ENCODE measurements at regions not wholly inside any gene's neighbourhood (a gene's known extent, or its start where the extent isn't known, plus 50 kb on each side); places are given as distances from the start of the nearest gene placed in this dataset.

GRCh38 chr21:15272591-15272990 is 207.8 kb upstream of the NRIP1 start:
- Histone ChIP-seq H3K27me3 (ENCODE audit: insufficient read depth, low read length, poor library complexity, severe bottlenecking) (no peaks in the 10 kb centered on the region), H3K4me1 (ENCODE audit: insufficient read depth, low read length, poor library complexity, severe bottlenecking) (peaks cover 48% of the 10 kb centered on the region), H3K79me2 (ENCODE audit: insufficient read depth, low read length) (no peaks in the 10 kb centered on the region), H3K9me2 (replicated peaks; ENCODE audit: low read depth, low read length) (no peaks in the 10 kb centered on the region), H3K9ac (ENCODE audit: low read depth, low read length, poor library complexity, severe bottlenecking) (no peak overlapping the region), H2AFZ (ENCODE audit: low read length) (no peak overlapping the region; the same call in 1 of the 2 replicates), H3F3A (ENCODE audit: low read depth) (peaks cover 5% of the 10 kb centered on the region; the same call in 1 of the 2 replicates), H3K36me3 (ENCODE audit: insufficient read depth, low read length) (no peaks in the 10 kb centered on the region), H3K9me3 (ENCODE audit: insufficient read depth, low read depth, low read length) (no peaks in the 10 kb centered on the region), H4K20me1 (ENCODE audit: insufficient read depth, low read length, poor library complexity, severe bottlenecking) (no peaks in the 10 kb centered on the region), H3K4me2 (ENCODE audit: low read depth, low read length, poor library complexity, severe bottlenecking) (no peak overlapping the region), H3K4me3 (ENCODE audit: low read length, poor library complexity, severe bottlenecking) (no peak overlapping the region)
- TF ChIP-seq EZH2phosphoT487 (IDR thresholded peaks at IDR 0.05; ENCODE audit: borderline replicate concordance) (no peak), CTCF (conservative IDR thresholded peaks at IDR 0.05; ENCODE audit: low read length) (no peak)

- Histone ChIP-seq H3K4me1 (ENCODE audit: insufficient read depth, low read length, poor library complexity, severe bottlenecking) (peaks cover 48% of the 10 kb centered on the region), H3K4me3 (ENCODE audit: low read length, poor library complexity, severe bottlenecking) (no peak overlapping the region), H2AFZ (ENCODE audit: low read length) (no peak overlapping the region), H3K9me3 (ENCODE audit: insufficient read depth, low read depth, low read length) (no peaks in the 10 kb centered on the region), H3K9ac (ENCODE audit: low read depth, low read length, poor library complexity, severe bottlenecking) (no peak overlapping the region), H3F3A (ENCODE audit: low read depth) (peaks cover 5% of the 10 kb centered on the region; the same call in 1 of the 2 replicates), H3K9me2 (replicated peaks; ENCODE audit: low read depth, low read length) (no peaks in the 10 kb centered on the region), H3K4me2 (ENCODE audit: low read depth, low read length, poor library complexity, severe bottlenecking) (no peak overlapping the region), H3K27me3 (ENCODE audit: insufficient read depth, low read length, poor library complexity, severe bottlenecking) (no peaks in the 10 kb centered on the region), H3K79me2 (ENCODE audit: insufficient read depth, low read length) (no peaks in the 10 kb centered on the region), H4K20me1 (ENCODE audit: insufficient read depth, low read length, poor library complexity, severe bottlenecking) (no peaks in the 10 kb centered on the region), H3K36me3 (ENCODE audit: insufficient read depth, low read length) (no peaks in the 10 kb centered on the region)
- TF ChIP-seq EZH2phosphoT487 (IDR thresholded peaks at IDR 0.05; ENCODE audit: borderline replicate concordance) (no peak), CTCF (conservative IDR thresholded peaks at IDR 0.05; ENCODE audit: low read length) (no peak)
Observed at GRCh38 chr21:15273244-15273643, 208.4 kb upstream of the NRIP1 start.

- H3K4me2 ChIP-seq (ENCODE audit: low read depth, low read length, poor library complexity, severe bottlenecking): peak overlapping the region; percentile 65
- peak overlapping the region; percentile 35 for H3K9ac ChIP-seq (ENCODE audit: low read depth, low read length, poor library complexity, severe bottlenecking)
- peak overlapping the region; percentile 34 for H2AFZ ChIP-seq (ENCODE audit: low read length)
- H3K4me1 ChIP-seq (ENCODE audit: insufficient read depth, low read length, poor library complexity, severe bottlenecking): peaks cover 44% of the 10 kb centered on the region
- no peaks in the 10 kb centered on the region for H4K20me1 ChIP-seq (ENCODE audit: insufficient read depth, low read length, poor library complexity, severe bottlenecking)
- H3K79me2 ChIP-seq (ENCODE audit: insufficient read depth, low read length): no peaks in the 10 kb centered on the region
- TF ChIP-seq CTCF (conservative IDR thresholded peaks at IDR 0.05; ENCODE audit: low read length): no peak
- TF ChIP-seq EZH2phosphoT487 (IDR thresholded peaks at IDR 0.05; ENCODE audit: borderline replicate concordance): no peak
- H3F3A ChIP-seq (ENCODE audit: low read depth): peaks cover 5% of the 10 kb centered on the region; the same call in 1 of the 2 replicates
- H3K4me3 ChIP-seq (ENCODE audit: low read length, poor library complexity, severe bottlenecking): peak overlapping the region; percentile 38
- H3K27me3 ChIP-seq (ENCODE audit: insufficient read depth, low read length, poor library complexity, severe bottlenecking): no peaks in the 10 kb centered on the region
- no peaks in the 10 kb centered on the region for H3K36me3 ChIP-seq (ENCODE audit: insufficient read depth, low read length)
- H3K9me2 ChIP-seq (replicated peaks; ENCODE audit: low read depth, low read length): no peaks in the 10 kb centered on the region
- H3K9me3 ChIP-seq (ENCODE audit: insufficient read depth, low read depth, low read length): no peaks in the 10 kb centered on the region
Observed at GRCh38 chr21:15274701-15275485, 210.1 kb upstream of the NRIP1 start.
